GM19043 (cell line): ENCODE measurements at regions not wholly inside any gene's neighbourhood (a gene's known extent, or its start where the extent isn't known, plus 50 kb on each side); places are given as distances from the start of the nearest gene placed in this dataset.

ENCODE experiments used
- ATAC-seq: cut with Tn5 transposase; IDR thresholded peaks from one replicate; pipeline ENCODE4 v1.9.1; 2021; ENCODE audit warnings: low read depth; ENCODE audit not compliant: unreplicated experiment

GRCh38 chr14:87079416-87079815 lies 913.6 kb downstream of the GALC start:
- no peak for ATAC-seq

GRCh38 chr14:87076922-87077321 lies 916.1 kb downstream of the GALC start:
- no peak for ATAC-seq

GRCh38 chr14:87076146-87076545 lies 916.8 kb downstream of the GALC start:
- no peak for ATAC-seq

GRCh38 chr14:87073880-87074570 lies 919.0 kb downstream of the GALC start:
- ATAC-seq: no peak

GRCh38 chr14:87067591-87067990 lies 925.4 kb downstream of the GALC start:
- ATAC-seq: no peak

GRCh38 chr14:87067061-87067460 lies 925.9 kb downstream of the GALC start:
- ATAC-seq: no peak

GRCh38 chr14:87066221-87066817 lies 926.7 kb downstream of the GALC start:
- no peak for ATAC-seq

- ATAC-seq: no peak
These were observed 927.6 kb downstream of the GALC start for GRCh38 chr14:87065366-87065765.

- no peak for ATAC-seq
These were observed 929.8 kb downstream of the GALC start for GRCh38 chr14:87063181-87063580.

- no peak for ATAC-seq
These were observed 932.6 kb downstream of the GALC start for GRCh38 chr14:87060405-87060804.

GRCh38 chr14:87059060-87059839 lies 933.7 kb downstream of the GALC start:
- ATAC-seq: no peak

- ATAC-seq: no peak
These were observed 938.0 kb downstream of the GALC start for GRCh38 chr14:87055007-87055406.

GRCh38 chr14:87052646-87053225 lies 940.2 kb downstream of the GALC start:
- no peak for ATAC-seq

- ATAC-seq: no peak
These were observed 942.6 kb downstream of the GALC start for GRCh38 chr14:87050421-87050820.

- ATAC-seq: no peak
These were observed 943.0 kb downstream of the GALC start for GRCh38 chr14:87049950-87050349.

- ATAC-seq: no peak
These were observed 946.0 kb downstream of the GALC start for GRCh38 chr14:87046960-87047359.

GRCh38 chr14:87045956-87046355 lies 947.0 kb downstream of the GALC start:
- no peak for ATAC-seq

- no peak for ATAC-seq
These were observed 947.7 kb downstream of the GALC start for GRCh38 chr14:87045246-87045645.

- ATAC-seq: no peak
These were observed 948.2 kb downstream of the GALC start for GRCh38 chr14:87044807-87045206.

GRCh38 chr14:87043667-87044200 lies 949.2 kb downstream of the GALC start:
- ATAC-seq: no peak

- no peak for ATAC-seq
These were observed 950.6 kb downstream of the GALC start for GRCh38 chr14:87042354-87042753.
